ENCODE measurements at regions not wholly inside any gene's neighbourhood (a gene's known extent, or its start where the extent isn't known, plus 50 kb on each side); places are given as distances from the start of the nearest gene placed in this dataset.
"Not testable (repeated sequence)": the region's sequence is repeated elsewhere in the genome, so short reads cannot be mapped to it uniquely, and the experiment has no call there.

GRCh38 chr6:82786248-82786647, 279.4 kb downstream of the UBE3D start:
- no peak overlapping the region for H3K27ac ChIP-seq (ENCODE audit: insufficient read depth, low read length)
- no peak overlapping the region for H3K4me2 ChIP-seq (ENCODE audit: extremely low read depth, insufficient read depth, low read length)
- no peak overlapping the region for H3K4me3 ChIP-seq (replicated peaks in 1 of 4; ENCODE audit: control extremely low read depth in 1 of 4, insufficient read depth in 1 of 4, low read depth in 3 of 4, low read length in 4 of 4)
- H3K9ac ChIP-seq (ENCODE audit: insufficient read depth, low read length), result no peak overlapping the region
- H3K27me3 ChIP-seq (ENCODE audit: control insufficient read depth, insufficient read depth, low read length), result peaks cover 3% of the 10 kb centered on the region
- H3K4me1 ChIP-seq (ENCODE audit: control insufficient read depth, extremely low read depth, insufficient read depth, low read length), result no peaks in the 10 kb centered on the region
- no peak overlapping the region for H2AFZ ChIP-seq (ENCODE audit: low read length)
- TF ChIP-seq EZH2 (IDR thresholded peaks at IDR 0.05; ENCODE audit: low read length, missing control alignments), result no peak
- TF ChIP-seq, protein P1, sequence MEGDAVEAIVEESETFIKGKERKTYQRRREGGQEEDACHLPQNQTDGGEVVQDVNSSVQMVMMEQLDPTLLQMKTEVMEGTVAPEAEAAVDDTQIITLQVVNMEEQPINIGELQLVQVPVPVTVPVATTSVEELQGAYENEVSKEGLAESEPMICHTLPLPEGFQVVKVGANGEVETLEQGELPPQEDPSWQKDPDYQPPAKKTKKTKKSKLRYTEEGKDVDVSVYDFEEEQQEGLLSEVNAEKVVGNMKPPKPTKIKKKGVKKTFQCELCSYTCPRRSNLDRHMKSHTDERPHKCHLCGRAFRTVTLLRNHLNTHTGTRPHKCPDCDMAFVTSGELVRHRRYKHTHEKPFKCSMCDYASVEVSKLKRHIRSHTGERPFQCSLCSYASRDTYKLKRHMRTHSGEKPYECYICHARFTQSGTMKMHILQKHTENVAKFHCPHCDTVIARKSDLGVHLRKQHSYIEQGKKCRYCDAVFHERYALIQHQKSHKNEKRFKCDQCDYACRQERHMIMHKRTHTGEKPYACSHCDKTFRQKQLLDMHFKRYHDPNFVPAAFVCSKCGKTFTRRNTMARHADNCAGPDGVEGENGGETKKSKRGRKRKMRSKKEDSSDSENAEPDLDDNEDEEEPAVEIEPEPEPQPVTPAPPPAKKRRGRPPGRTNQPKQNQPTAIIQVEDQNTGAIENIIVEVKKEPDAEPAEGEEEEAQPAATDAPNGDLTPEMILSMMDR (conservative IDR thresholded peaks at IDR 0.05 in 1 of 2, IDR thresholded peaks at IDR 0.05 in 1 of 2; ENCODE audit: low read depth in 1 of 2, low read length in 2 of 2), result no peak
- H3K36me3 ChIP-seq (ENCODE audit: control insufficient read depth, insufficient read depth, low read length), result no peaks in the 10 kb centered on the region
- H4K20me1 ChIP-seq (ENCODE audit: control insufficient read depth, extremely low read depth, insufficient read depth, low read length), result no peaks in the 10 kb centered on the region
- H3K9me3 ChIP-seq (ENCODE audit: control insufficient read depth, insufficient read depth, low read depth, low read length), result no peaks in the 10 kb centered on the region
- no peak for DNase-seq (ENCODE audit: low read depth in 2 of 2)
- no peaks in the 10 kb centered on the region for H3K79me2 ChIP-seq (ENCODE audit: control insufficient read depth, insufficient read depth, low read length)

GRCh38 chr6:82795940-82796339, 269.7 kb downstream of the UBE3D start:
- DNase-seq (ENCODE audit: low read depth in 2 of 2), result no peak

DNA sequence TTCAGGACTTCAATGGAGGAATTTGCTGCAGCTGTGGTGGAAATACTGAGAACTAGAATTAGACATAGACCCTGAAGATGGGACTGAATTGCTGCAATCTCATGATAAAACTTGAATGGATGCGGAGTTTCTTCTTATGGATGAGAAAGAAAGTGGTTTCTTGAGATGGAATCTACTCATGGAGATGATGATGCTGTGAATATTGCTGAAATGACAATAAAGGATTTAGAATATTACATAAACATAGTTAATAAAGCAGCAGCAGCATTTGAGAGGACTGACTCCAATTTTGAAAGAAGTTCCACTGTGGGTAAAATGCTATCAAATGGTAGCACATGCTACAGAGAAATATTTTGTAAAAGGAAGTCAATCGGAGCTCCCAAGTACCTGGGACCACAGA, 264.6 kb downstream of the UBE3D start:
- Histone ChIP-seq H3K4me2 (ENCODE audit: extremely low read depth, insufficient read depth, low read length) (no peak overlapping the region), H3K4me1 (ENCODE audit: control insufficient read depth, extremely low read depth, insufficient read depth, low read length) (no peaks in the 10 kb centered on the region), H3K9me3 (ENCODE audit: control insufficient read depth, insufficient read depth, low read depth, low read length) (no peaks in the 10 kb centered on the region), H2AFZ (ENCODE audit: low read length) (no peak overlapping the region), H3K36me3 (ENCODE audit: control insufficient read depth, insufficient read depth, low read length) (no peaks in the 10 kb centered on the region), H4K20me1 (ENCODE audit: control insufficient read depth, extremely low read depth, insufficient read depth, low read length) (no peaks in the 10 kb centered on the region), H3K79me2 (ENCODE audit: control insufficient read depth, insufficient read depth, low read length) (no peaks in the 10 kb centered on the region), H3K27me3 (ENCODE audit: control insufficient read depth, insufficient read depth, low read length) (no peaks in the 10 kb centered on the region), H3K9ac (ENCODE audit: insufficient read depth, low read length) (no peak overlapping the region), H3K27ac (ENCODE audit: insufficient read depth, low read length) (no peak overlapping the region), H3K4me3 (replicated peaks in 1 of 4; ENCODE audit: control extremely low read depth in 1 of 4, insufficient read depth in 1 of 4, low read depth in 3 of 4, low read length in 4 of 4) (no peak overlapping the region)
- DNase-seq (ENCODE audit: low read depth in 2 of 2), result no peak
- TF ChIP-seq, protein P1 (conservative IDR thresholded peaks at IDR 0.05 in 1 of 2, IDR thresholded peaks at IDR 0.05 in 1 of 2; ENCODE audit: low read depth in 1 of 2, low read length in 2 of 2), result no peak
- no peak for TF ChIP-seq EZH2 (IDR thresholded peaks at IDR 0.05; ENCODE audit: low read length, missing control alignments)

More at GRCh38 chr6:82795940-82796339, 269.7 kb downstream of the UBE3D start:
- Histone ChIP-seq H3K79me2 (ENCODE audit: control insufficient read depth, insufficient read depth, low read length) (no peaks in the 10 kb centered on the region), H3K4me3 (replicated peaks in 1 of 4; ENCODE audit: control extremely low read depth in 1 of 4, insufficient read depth in 1 of 4, low read depth in 3 of 4, low read length in 4 of 4) (no peak overlapping the region), H2AFZ (ENCODE audit: low read length) (no peak overlapping the region), H3K9ac (ENCODE audit: insufficient read depth, low read length) (no peak overlapping the region), H3K4me2 (ENCODE audit: extremely low read depth, insufficient read depth, low read length) (no peak overlapping the region), H3K36me3 (ENCODE audit: control insufficient read depth, insufficient read depth, low read length) (no peaks in the 10 kb centered on the region), H3K27me3 (ENCODE audit: control insufficient read depth, insufficient read depth, low read length) (no peaks in the 10 kb centered on the region), H3K4me1 (ENCODE audit: control insufficient read depth, extremely low read depth, insufficient read depth, low read length) (no peaks in the 10 kb centered on the region), H3K9me3 (ENCODE audit: control insufficient read depth, insufficient read depth, low read depth, low read length) (no peaks in the 10 kb centered on the region), H3K27ac (ENCODE audit: insufficient read depth, low read length) (no peak overlapping the region), H4K20me1 (ENCODE audit: control insufficient read depth, extremely low read depth, insufficient read depth, low read length) (no peaks in the 10 kb centered on the region)
- no peak for TF ChIP-seq EZH2 (IDR thresholded peaks at IDR 0.05; ENCODE audit: low read length, missing control alignments)
- TF ChIP-seq, protein P1 (conservative IDR thresholded peaks at IDR 0.05 in 1 of 2, IDR thresholded peaks at IDR 0.05 in 1 of 2; ENCODE audit: low read depth in 1 of 2, low read length in 2 of 2), result no peak

DNA sequence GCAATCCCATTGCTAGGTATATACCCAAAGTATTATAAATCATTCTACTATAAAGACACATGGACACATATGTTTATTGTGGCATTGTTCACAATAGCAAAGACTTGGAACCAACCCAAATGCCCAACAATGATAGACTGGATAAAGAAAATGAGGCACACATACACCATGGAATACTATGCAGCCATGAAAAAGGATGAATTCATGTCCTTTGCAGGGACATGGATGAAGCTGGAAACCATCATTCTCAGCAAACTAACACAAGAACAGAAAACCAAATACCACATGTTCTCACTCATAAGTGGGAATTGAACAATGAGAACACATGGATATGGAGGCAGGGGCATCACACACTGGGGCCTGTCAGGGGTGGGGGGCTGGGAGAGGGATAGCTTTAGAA, 249.4 kb downstream of the UBE3D start:
- not testable (repeated sequence) for H3K9ac ChIP-seq (ENCODE audit: insufficient read depth, low read length); H3K27ac ChIP-seq (ENCODE audit: insufficient read depth, low read length); H3K27me3 ChIP-seq (ENCODE audit: control insufficient read depth, insufficient read depth, low read length); H3K4me3 ChIP-seq (replicated peaks in 1 of 4; ENCODE audit: control extremely low read depth in 1 of 4, insufficient read depth in 1 of 4, low read depth in 3 of 4, low read length in 4 of 4); H2AFZ ChIP-seq (ENCODE audit: low read length); H3K4me2 ChIP-seq (ENCODE audit: extremely low read depth, insufficient read depth, low read length); DNase-seq (ENCODE audit: low read depth in 2 of 2); H3K79me2 ChIP-seq (ENCODE audit: control insufficient read depth, insufficient read depth, low read length); H3K36me3 ChIP-seq (ENCODE audit: control insufficient read depth, insufficient read depth, low read length); H3K4me1 ChIP-seq (ENCODE audit: control insufficient read depth, extremely low read depth, insufficient read depth, low read length); H4K20me1 ChIP-seq (ENCODE audit: control insufficient read depth, extremely low read depth, insufficient read depth, low read length); H3K9me3 ChIP-seq (ENCODE audit: control insufficient read depth, insufficient read depth, low read depth, low read length)

Data from fibroblast of lung (primary cell).